ENCODE measurements at regions not wholly inside any gene's neighbourhood (a gene's known extent, or its start where the extent isn't known, plus 50 kb on each side); places are given as distances from the start of the nearest gene placed in this dataset.

DNA sequence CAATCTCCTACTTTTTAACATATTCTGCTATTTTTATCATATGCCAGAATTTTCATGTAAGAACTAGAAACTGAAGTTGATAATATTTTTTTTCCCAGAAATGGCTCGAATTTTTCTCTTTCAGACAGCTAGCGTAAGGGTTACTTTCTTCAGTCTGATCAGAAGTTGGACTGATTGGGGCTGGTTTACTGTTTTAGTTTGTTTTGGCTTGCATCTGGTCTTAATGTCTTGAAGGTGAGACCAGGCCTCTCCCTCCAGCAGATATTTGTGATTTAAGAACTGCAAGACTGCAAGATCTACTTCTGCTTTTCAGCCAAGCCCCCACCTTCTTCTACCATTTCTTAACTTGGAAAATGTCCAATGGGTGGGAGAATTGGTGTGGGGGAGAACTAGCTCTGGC lies 266.4 kb downstream of the HAPSTR1 start:
- no peak for TF ChIP-seq PPARA (CRISPR knock-in tag; IDR thresholded peaks at IDR 0.05; ENCODE audit: borderline replicate concordance)
- TF ChIP-seq ZC3H10 (CRISPR knock-in tag; IDR thresholded peaks at IDR 0.05): no peak
- no peak for TF ChIP-seq ARNTL (CRISPR knock-in tag; IDR thresholded peaks at IDR 0.05; ENCODE audit: borderline replicate concordance, low read depth)
- TF ChIP-seq BACH2 (CRISPR knock-in tag; IDR thresholded peaks at IDR 0.05; ENCODE audit: borderline replicate concordance): no peak
- no peak for TF ChIP-seq RARB (CRISPR knock-in tag; IDR thresholded peaks at IDR 0.05)
- no peak for TF ChIP-seq ESRRG (CRISPR knock-in tag; IDR thresholded peaks at IDR 0.05)
- TF ChIP-seq OSR1 (CRISPR knock-in tag; IDR thresholded peaks at IDR 0.05): no peak

All from SK-N-SH treated with all-trans-retinoic acid at 6 μM for 48 hours (cell line).